Progenitor cell of endocrine pancreas (in vitro differentiated cells): ENCODE measurements at regions not wholly inside any gene's neighbourhood (a gene's known extent, or its start where the extent isn't known, plus 50 kb on each side); places are given as distances from the start of the nearest gene placed in this dataset.

Source experiments
- DNase-seq: peaks from one replicate; pipeline ENCODE4 v3.0.0; 2021; ENCODE audit warnings: low spot score; ENCODE audit not compliant: unreplicated experiment
- H3K27ac Mint-ChIP-seq: 2 replicates; pipeline ENCODE4 v1.8.0; 2021; ENCODE audit warnings: mild to moderate bottlenecking, moderate library complexity, mixed read lengths
- H3K27me3 Mint-ChIP-seq: 2 replicates; pipeline ENCODE4 v1.8.0; 2021; ENCODE audit warnings: mixed read lengths
- H3K36me3 Mint-ChIP-seq: 2 replicates; pipeline ENCODE4 v1.8.0; 2022; ENCODE audit warnings: mixed read lengths; ENCODE audit not compliant: insufficient read depth
- H3K4me1 Mint-ChIP-seq: 2 replicates; pipeline ENCODE4 v1.8.0; 2021; ENCODE audit warnings: low read depth, mixed read lengths
- H3K4me3 Mint-ChIP-seq: 2 replicates; pipeline ENCODE4 v1.8.0; 2021; ENCODE audit warnings: low read depth, mild to moderate bottlenecking, moderate library complexity, mixed read lengths
- H3K9me3 Mint-ChIP-seq: 2 replicates; pipeline ENCODE4 v1.8.0; 2021; ENCODE audit warnings: low read depth, mixed read lengths
- TF ChIP-seq, protein P1 (sequence below): fragments of 200-600 bp; sonication (generic); IDR thresholded peaks from one replicate; pipeline ENCODE4 v1.5.0; 2021; ENCODE audit warnings: antibody characterized with exemption, mild to moderate bottlenecking; ENCODE audit not compliant: unreplicated experiment

DNA sequence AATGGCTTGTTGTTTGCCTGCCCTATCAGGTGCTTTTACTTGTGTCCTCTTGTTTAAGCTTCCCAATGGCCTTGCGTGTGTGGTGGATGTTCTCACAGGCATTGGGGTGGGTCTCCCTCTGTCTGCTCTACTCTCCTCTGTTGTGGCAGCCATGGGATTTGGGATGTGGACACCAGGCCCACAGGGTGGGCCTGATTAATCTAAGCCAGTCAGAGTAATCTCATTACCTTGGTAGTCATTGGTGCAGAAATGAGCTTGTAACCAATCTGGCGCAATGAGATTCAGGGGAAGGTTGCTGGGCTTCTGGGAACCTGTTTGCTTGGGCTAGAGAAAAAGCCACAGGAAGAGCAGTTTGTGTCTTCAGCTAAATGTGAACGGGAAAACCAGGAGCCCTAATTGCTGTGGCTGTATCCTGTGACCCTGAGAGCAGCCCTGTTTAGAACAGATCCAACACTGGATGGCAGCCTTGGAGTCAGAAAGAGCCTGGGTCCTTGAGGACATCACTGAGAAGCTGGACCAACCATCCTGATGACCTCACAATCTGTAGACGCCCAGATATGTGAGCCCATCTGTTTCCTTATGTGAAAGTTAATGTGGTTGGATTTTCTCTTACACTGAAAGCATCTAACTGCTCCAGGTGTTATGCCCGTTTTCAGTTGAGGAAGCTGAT, 157.3 kb upstream of the UBE2E1 start:
- Mint-ChIP-seq H3K9me3 (no peaks in the 10 kb centered on the region), H3K4me1 (peaks cover 1% of the 10 kb centered on the region), H3K36me3 (no peaks in the 10 kb centered on the region), H3K27ac (no peak overlapping the region), H3K4me3 (no peak overlapping the region), H3K27me3 (peaks cover 8% of the 10 kb centered on the region)
- TF ChIP-seq, protein P1, sequence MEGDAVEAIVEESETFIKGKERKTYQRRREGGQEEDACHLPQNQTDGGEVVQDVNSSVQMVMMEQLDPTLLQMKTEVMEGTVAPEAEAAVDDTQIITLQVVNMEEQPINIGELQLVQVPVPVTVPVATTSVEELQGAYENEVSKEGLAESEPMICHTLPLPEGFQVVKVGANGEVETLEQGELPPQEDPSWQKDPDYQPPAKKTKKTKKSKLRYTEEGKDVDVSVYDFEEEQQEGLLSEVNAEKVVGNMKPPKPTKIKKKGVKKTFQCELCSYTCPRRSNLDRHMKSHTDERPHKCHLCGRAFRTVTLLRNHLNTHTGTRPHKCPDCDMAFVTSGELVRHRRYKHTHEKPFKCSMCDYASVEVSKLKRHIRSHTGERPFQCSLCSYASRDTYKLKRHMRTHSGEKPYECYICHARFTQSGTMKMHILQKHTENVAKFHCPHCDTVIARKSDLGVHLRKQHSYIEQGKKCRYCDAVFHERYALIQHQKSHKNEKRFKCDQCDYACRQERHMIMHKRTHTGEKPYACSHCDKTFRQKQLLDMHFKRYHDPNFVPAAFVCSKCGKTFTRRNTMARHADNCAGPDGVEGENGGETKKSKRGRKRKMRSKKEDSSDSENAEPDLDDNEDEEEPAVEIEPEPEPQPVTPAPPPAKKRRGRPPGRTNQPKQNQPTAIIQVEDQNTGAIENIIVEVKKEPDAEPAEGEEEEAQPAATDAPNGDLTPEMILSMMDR = no peak
- DNase-seq = no peak

DNA sequence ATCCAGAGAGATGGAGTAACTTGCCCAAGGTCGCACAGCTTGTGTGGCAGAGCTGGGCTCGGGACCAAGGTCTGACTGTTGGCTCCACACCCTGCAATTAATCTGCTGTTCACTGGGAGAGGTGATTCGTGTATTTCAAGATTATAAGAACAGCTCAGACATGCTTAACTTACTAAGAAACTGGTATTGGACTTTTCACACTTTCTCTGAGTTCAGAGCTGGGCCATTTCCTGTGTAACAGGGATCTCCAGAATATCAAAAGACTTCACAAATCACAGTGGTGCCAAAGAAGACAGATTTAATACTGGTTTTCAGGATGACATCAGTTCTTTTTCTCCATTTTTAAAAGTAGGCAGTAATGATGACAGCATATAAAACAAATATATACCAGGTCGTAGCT, 156.8 kb upstream of the UBE2E1 start:
- Mint-ChIP-seq H3K27me3 (peaks cover 8% of the 10 kb centered on the region), H3K27ac (no peak overlapping the region), H3K9me3 (no peaks in the 10 kb centered on the region), H3K4me3 (no peak overlapping the region), H3K4me1 (peaks cover 1% of the 10 kb centered on the region), H3K36me3 (no peaks in the 10 kb centered on the region)
- no peak for DNase-seq
- TF ChIP-seq, protein P1 = no peak

DNA sequence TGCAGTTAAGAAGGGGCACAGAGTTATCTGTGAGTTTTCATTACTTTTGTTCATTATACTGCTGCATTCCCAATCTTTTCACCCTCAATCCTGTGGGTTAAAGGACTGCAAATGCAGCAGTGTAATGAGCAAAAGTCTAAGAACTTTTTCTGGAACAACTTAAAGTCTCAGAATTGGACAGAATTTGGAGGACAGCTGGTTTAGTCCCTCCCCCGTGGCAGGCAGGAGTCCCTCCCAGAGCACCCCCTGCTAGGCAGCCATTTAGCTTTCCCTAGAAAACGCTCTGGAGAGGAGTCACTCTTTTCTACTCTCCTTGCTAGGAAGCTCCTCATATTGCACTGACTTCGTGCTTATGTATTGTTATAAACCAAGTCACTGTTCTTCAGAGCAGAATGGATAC, 156.3 kb upstream of the UBE2E1 start:
- H3K4me3 Mint-ChIP-seq = no peak overlapping the region
- no peaks in the 10 kb centered on the region for H3K9me3 Mint-ChIP-seq
- no peak overlapping the region for H3K27ac Mint-ChIP-seq
- TF ChIP-seq, protein P1 = no peak
- no peaks in the 10 kb centered on the region for H3K36me3 Mint-ChIP-seq
- peaks cover 8% of the 10 kb centered on the region for H3K27me3 Mint-ChIP-seq
- no peak for DNase-seq
- peaks cover 1% of the 10 kb centered on the region for H3K4me1 Mint-ChIP-seq

DNA sequence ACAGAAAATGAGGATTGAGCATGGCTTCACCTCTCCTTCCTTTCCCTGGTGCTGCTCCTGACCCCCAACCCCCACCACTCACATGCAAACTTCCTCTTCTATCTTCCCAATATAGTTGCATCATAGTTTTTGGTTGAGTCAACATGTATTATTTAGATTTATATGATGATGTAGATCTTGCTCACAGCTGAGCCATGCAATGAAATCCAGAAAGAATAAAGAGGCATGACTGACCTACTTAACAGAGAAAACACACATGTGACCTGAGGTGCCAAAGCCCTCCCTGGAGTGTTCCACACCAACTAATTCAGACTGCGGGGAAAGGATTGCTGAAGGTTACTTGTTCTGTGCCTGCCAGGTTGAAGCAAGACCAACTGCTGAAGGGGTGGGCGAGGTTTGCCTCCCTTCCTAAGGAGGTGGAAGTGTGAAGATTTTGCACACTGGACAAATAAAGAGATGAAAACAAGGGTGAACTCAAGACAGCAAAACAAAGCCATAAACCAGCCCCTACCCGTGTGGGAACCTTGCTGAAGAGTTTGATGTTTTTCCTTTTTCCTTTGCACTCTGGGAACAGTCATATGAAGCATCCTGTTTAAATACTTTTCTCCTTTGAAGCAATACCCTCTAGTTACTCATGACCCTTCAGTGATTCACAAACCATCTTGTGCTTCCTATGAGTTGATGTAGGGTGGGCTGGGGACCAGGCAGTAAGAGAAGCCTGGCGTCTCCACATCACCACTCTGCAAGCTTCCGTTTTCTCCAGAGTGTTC, 155.2 kb upstream of the UBE2E1 start:
- Mint-ChIP-seq H3K27me3 (peaks cover 8% of the 10 kb centered on the region), H3K4me3 (no peak overlapping the region), H3K27ac (no peak overlapping the region), H3K4me1 (peaks cover 1% of the 10 kb centered on the region), H3K36me3 (no peaks in the 10 kb centered on the region), H3K9me3 (peaks cover under 1% of the 10 kb centered on the region)
- TF ChIP-seq, protein P1 = no peak
- no peak for DNase-seq

DNA sequence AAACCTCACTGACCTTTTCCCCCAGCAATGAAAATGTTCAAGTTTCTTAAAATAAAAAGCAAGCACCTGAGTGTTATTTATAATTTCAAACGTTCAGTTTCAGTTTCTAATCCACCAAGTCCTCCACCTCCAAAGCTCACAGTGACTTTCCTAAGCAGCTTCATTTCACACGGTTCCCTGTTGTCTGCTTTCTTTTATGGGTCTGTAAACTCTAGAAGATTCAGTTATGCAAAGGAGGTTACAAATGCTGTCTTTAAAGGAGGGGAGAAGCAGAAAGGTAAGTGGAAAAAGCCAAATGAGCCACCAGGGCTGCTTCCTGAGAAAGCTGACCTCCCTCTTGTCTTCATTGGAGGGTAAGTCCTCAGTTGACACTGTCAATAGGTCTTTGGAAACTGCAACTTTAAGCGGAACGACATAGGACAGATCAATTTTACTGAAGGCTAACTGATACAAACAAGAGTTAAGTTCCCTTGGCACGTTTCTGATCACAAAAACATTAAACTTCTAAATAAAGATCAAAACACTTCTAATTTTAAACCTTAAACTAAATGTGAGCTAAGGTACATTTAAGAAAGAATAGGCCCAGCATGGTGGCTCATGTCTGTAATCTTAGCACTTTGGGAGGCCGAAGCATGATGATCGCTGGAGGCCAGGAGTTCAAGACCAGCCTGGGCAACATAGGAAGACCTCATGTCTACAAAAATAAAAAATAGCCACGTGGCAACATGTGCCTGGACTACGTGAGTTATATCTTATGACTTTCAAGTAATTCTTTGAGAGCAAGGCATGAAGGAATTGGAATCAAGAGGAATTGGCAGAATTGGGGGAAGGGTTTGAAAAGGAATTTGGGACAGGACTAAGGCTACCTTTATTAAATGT, 151.9 kb upstream of the UBE2E1 start:
- Mint-ChIP-seq H3K4me1 (no peaks in the 10 kb centered on the region), H3K27me3 (peaks cover 4% of the 10 kb centered on the region), H3K36me3 (no peaks in the 10 kb centered on the region), H3K4me3 (no peak overlapping the region), H3K27ac (no peak overlapping the region), H3K9me3 (peaks cover 4% of the 10 kb centered on the region)
- TF ChIP-seq, protein P1 = no peak
- no peak for DNase-seq
